ENCODE measurements at regions not wholly inside any gene's neighbourhood (a gene's known extent, or its start where the extent isn't known, plus 50 kb on each side); places are given as distances from the start of the nearest gene placed in this dataset.
A peak's percentile ranks its signal among the peaks of the same experiment; 100 is the strongest.

GRCh38 chr7:130922206-130923112 is 188.5 kb upstream of the KLF14 start:
- Histone ChIP-seq H3K27me3 (replicated peaks in 1 of 4; ENCODE audit: control extremely low read depth in 1 of 4, control insufficient read depth in 3 of 4, insufficient read depth in 4 of 4, low read length in 3 of 4) (no peaks in the 10 kb centered on the region), H3K27ac (ENCODE audit: low read length in 2 of 2) (peak overlapping the region in 1 of 2 donors; percentile 30), H3K9me3 (ENCODE audit: control extremely low read depth in 1 of 3, control insufficient read depth in 2 of 3, insufficient read depth in 1 of 3, low read length in 2 of 3) (no peaks in the 10 kb centered on the region), H3K4me1 (ENCODE audit: control insufficient read depth in 2 of 2, insufficient read depth in 2 of 2, low read length in 2 of 2) (peaks cover 19 to 26% of the 10 kb centered on the region in 2 donors), H3K4me2 (replicated peaks; ENCODE audit: low read depth, low read length, poor library complexity, severe bottlenecking) (no peak overlapping the region), H2AFZ (ENCODE audit: insufficient read depth, low read depth, low read length, poor library complexity, severe bottlenecking) (no peak overlapping the region), H3K36me3 (replicated peaks in 1 of 2; ENCODE audit: control extremely low read depth in 1 of 2, control insufficient read depth in 1 of 2, extremely low read depth in 1 of 2, insufficient read depth in 2 of 2, low read length in 1 of 2) (peaks cover 0 to 44% of the 10 kb centered on the region in 2 experiments), H3K9ac (ENCODE audit: low read length) (no peak overlapping the region), H4K20me1 (ENCODE audit: control insufficient read depth, insufficient read depth, low read length, poor library complexity, severe bottlenecking) (peaks cover 21% of the 10 kb centered on the region), H3K79me2 (ENCODE audit: control insufficient read depth, insufficient read depth, low read length) (peaks cover 94% of the 10 kb centered on the region), H3K4me3 (ENCODE audit: control extremely low read depth in 1 of 5, extremely low read depth in 1 of 5, insufficient read depth in 1 of 5, low read depth in 2 of 5, low read length in 4 of 5) (no peak overlapping the region)
- Mint-ChIP-seq H3K4me3 (no peak overlapping the region), H3K4me1 (peaks cover 51% of the 10 kb centered on the region), H3K9me3 (ENCODE audit: insufficient read depth) (no peaks in the 10 kb centered on the region), H3K27ac (peak overlapping the region; percentile 60), H3K27me3 (no peaks in the 10 kb centered on the region)
- DNase-seq (no peak), ATAC-seq (ENCODE audit: low read depth) (no peak)
- WGBS (ENCODE audit: insufficient coverage), result 50% methylated on average over 2 of the region's 4 CpGs
- intact Hi-C loops (cut with micrococcal nuclease), result no loop called here
- ChIA-PET CTCF (interaction anchor here (0.5 to 1.5 kb wide), 4 partner anchors 8 to 380 kb away, joined by 3 to 4 read pairs (median 4); no protein-coding TSS in a partner anchor), POLR2A (interaction anchor here (1.3 kb wide), 1 partner anchor 8 kb away, joined by 3 read pairs; no protein-coding TSS in a partner anchor)
- TF ChIP-seq CTCF (IDR thresholded peaks at IDR 0.05), result no peak
- TF ChIP-seq EZH2 (IDR thresholded peaks at IDR 0.05; ENCODE audit: borderline replicate concordance, insufficient read depth, low read depth, low read length, poor library complexity, severe bottlenecking), result no peak

GRCh38 chr7:130923365-130923764 is 189.4 kb upstream of the KLF14 start:
- CTCF ChIA-PET, result interaction anchor here (1.4 kb wide), 1 partner anchor 9 kb away, joined by 4 read pairs; no protein-coding TSS in a partner anchor
- no CpG with 5 or more reads among the region's 4 CpGs for WGBS (ENCODE audit: insufficient coverage)
- H2AFZ ChIP-seq (ENCODE audit: insufficient read depth, low read depth, low read length, poor library complexity, severe bottlenecking), result no peak overlapping the region
- H3K4me3 ChIP-seq (ENCODE audit: control extremely low read depth in 1 of 5, extremely low read depth in 1 of 5, insufficient read depth in 1 of 5, low read depth in 2 of 5, low read length in 4 of 5), result no peak overlapping the region
- Mint-ChIP-seq H3K27me3 (no peaks in the 10 kb centered on the region), H3K27ac (no peak overlapping the region), H3K4me3 (no peak overlapping the region), H3K9me3 (ENCODE audit: insufficient read depth) (no peaks in the 10 kb centered on the region), H3K4me1 (peaks cover 52% of the 10 kb centered on the region)
- TF ChIP-seq CTCF (IDR thresholded peaks at IDR 0.05) (no peak), EZH2 (IDR thresholded peaks at IDR 0.05; ENCODE audit: borderline replicate concordance, insufficient read depth, low read depth, low read length, poor library complexity, severe bottlenecking) (no peak)
- peaks cover 19 to 26% of the 10 kb centered on the region in 2 donors for H3K4me1 ChIP-seq (ENCODE audit: control insufficient read depth in 2 of 2, insufficient read depth in 2 of 2, low read length in 2 of 2)
- ATAC-seq (ENCODE audit: low read depth) (no peak), DNase-seq (no peak)
- POLR2A ChIA-PET, result no interaction called here
- no peaks in the 10 kb centered on the region for H3K9me3 ChIP-seq (ENCODE audit: control extremely low read depth in 1 of 3, control insufficient read depth in 2 of 3, insufficient read depth in 1 of 3, low read length in 2 of 3)
- H3K27me3 ChIP-seq (replicated peaks in 1 of 4; ENCODE audit: control extremely low read depth in 1 of 4, control insufficient read depth in 3 of 4, insufficient read depth in 4 of 4, low read length in 3 of 4), result no peaks in the 10 kb centered on the region
- peaks cover 94% of the 10 kb centered on the region for H3K79me2 ChIP-seq (ENCODE audit: control insufficient read depth, insufficient read depth, low read length)
- H3K27ac ChIP-seq (ENCODE audit: low read length in 2 of 2), result peak overlapping the region in 1 of 2 donors; percentile 18
- H4K20me1 ChIP-seq (ENCODE audit: control insufficient read depth, insufficient read depth, low read length, poor library complexity, severe bottlenecking), result peaks cover 25% of the 10 kb centered on the region
- H3K4me2 ChIP-seq (replicated peaks; ENCODE audit: low read depth, low read length, poor library complexity, severe bottlenecking), result no peak overlapping the region
- H3K36me3 ChIP-seq (replicated peaks in 1 of 2; ENCODE audit: control extremely low read depth in 1 of 2, control insufficient read depth in 1 of 2, extremely low read depth in 1 of 2, insufficient read depth in 2 of 2, low read length in 1 of 2), result peaks cover 0 to 38% of the 10 kb centered on the region in 2 experiments
- intact Hi-C loops (cut with micrococcal nuclease), result no loop called here
- no peak overlapping the region for H3K9ac ChIP-seq (ENCODE audit: low read length)

Measured in B cell (primary cell).